GM12878 (cell line): ENCODE measurements at regions not wholly inside any gene's neighbourhood (a gene's known extent, or its start where the extent isn't known, plus 50 kb on each side); places are given as distances from the start of the nearest gene placed in this dataset.

Source experiments
- JUND ChIP-seq: IDR thresholded peaks from 2 replicates; pipeline ENCODE4 v1.6.1; 2012; ENCODE audit warnings: low read depth, mild to moderate bottlenecking, low read length, improper control_type of control experiment, moderate library complexity
- ZZZ3 ChIP-seq: IDR thresholded peaks from 2 replicates; pipeline ENCODE4 v1.6.1; 2011; ENCODE audit warnings: low read depth; ENCODE audit not compliant: control insufficient read depth, insufficient read length

DNA sequence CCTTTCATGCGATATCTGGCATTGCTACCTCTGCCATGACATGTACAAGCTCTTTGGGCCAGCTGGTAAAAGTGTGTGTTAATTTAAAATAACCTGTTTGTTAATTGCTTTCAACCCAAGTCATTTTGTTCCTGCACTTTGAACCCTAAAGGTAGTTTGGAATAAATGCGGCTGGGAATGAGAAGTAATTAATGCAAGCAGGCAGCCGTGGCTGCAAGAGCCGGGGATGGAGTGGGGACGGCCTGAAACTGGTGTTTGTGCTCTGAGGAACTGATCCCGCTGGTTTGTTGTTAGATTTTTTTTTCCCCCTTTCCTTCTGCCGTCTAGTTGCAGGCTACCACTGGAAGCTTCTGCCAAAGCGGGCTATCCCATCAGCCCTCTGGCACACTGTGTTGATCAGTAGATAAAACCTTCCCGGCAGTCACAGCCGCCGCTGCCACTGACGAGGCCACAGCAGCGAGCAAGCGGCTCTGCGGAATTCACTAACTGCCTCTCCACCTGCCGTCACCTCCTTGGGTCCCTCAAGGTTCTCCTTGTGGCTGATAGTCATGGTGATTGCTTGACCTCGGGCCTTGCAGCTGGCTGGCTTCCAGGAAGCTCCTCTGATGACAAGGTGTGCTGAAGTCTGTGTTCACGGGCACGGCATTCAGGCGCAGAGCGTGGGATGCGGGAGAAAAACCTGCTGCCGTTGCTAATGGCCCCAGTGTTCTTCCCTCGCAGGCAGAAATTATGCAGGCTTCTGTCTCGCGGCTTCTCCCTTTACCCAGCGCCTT, 315.9 kb downstream of the TFAP2A start:
- no peak for TF ChIP-seq JUND
- TF ChIP-seq ZZZ3 = no peak
